PC-9 (cell line): ENCODE measurements at regions not wholly inside any gene's neighbourhood (a gene's known extent, or its start where the extent isn't known, plus 50 kb on each side); places are given as distances from the start of the nearest gene placed in this dataset.

Experiments used
- CTCF ChIP-seq: fragments of 200-600 bp; sonication (generic); conservative IDR thresholded peaks from 2 replicates; pipeline ENCODE4 v1.6.1; 2017; ENCODE audit warnings: mixed run types, antibody characterized with exemption, mild to moderate bottlenecking, moderate library complexity
- EZH2 ChIP-seq: fragments of 200-600 bp; sonication (generic); IDR thresholded peaks from 2 replicates; pipeline ENCODE4 v1.8.0; 2017; ENCODE audit warnings: antibody characterized with exemption, low read depth

DNA sequence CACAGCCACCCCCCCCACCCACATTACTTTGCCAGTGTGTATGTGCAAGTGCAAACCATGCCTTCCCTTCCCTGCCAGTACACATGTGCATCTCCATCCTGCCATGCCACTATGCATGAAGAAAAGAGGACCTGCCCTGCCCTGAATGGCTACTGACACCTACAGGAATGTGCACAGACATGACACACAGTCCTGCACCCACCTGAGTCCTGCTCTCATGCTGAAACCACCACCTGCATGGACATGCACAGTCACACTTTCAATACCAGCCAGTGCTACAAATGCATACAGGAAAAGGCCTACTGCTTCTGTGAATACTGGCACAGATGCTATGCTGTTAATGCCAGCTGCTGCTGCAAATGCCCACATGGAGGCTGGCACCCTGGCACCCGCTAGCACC lies 334.4 kb upstream of the DLGAP1 start:
- no peak for TF ChIP-seq CTCF
- TF ChIP-seq EZH2 = no peak
